Smooth muscle cell (in vitro differentiated cells): ENCODE measurements at regions not wholly inside any gene's neighbourhood (a gene's known extent, or its start where the extent isn't known, plus 50 kb on each side); places are given as distances from the start of the nearest gene placed in this dataset.

Experiments used
- DNase-seq: peaks from one replicate; lab custom pipeline; 2025; ENCODE audit not compliant: unreplicated experiment; lab: John Stamatoyannopoulos, UW
- H2AFZ ChIP-seq: fragments of 200-600 bp; sonication (generic); 2 replicates; pipeline ENCODE4 v1.6.0; 2016; ENCODE audit warnings: antibody characterized with exemption, low read depth, mild to moderate bottlenecking
- H3F3A ChIP-seq: fragments of 200-600 bp; sonication (generic); 2 replicates; pipeline ENCODE4 v1.6.0; 2017; ENCODE audit warnings: antibody characterized with exemption, low read depth
- H3K27ac ChIP-seq: fragments of 200-600 bp; sonication (generic); 2 replicates; pipeline ENCODE4 v1.5.1; 2016; ENCODE audit warnings: low read depth, mild to moderate bottlenecking
- H3K27me3 ChIP-seq: fragments of 200-600 bp; sonication (generic); 2 replicates; pipeline ENCODE4 v1.6.1; 2016; ENCODE audit warnings: low read depth, mild to moderate bottlenecking
- H3K36me3 ChIP-seq: fragments of 200-600 bp; sonication (generic); 2 replicates; pipeline ENCODE4 v1.5.1; 2016; ENCODE audit warnings: low read depth
- H3K4me1 ChIP-seq: fragments of 200-600 bp; sonication (generic); 2 replicates; pipeline ENCODE4 v1.5.1; 2016; ENCODE audit warnings: low read depth
- H3K4me2 ChIP-seq: fragments of 200-600 bp; sonication (generic); 2 replicates; pipeline ENCODE4 v1.6.0; 2016; ENCODE audit warnings: mild to moderate bottlenecking
- H3K4me3 ChIP-seq: fragments of 200-600 bp; sonication (generic); 2 replicates; pipeline ENCODE4 v1.5.1; 2016; ENCODE audit warnings: mild to moderate bottlenecking
- H3K79me2 ChIP-seq: fragments of 200-600 bp; sonication (generic); 2 replicates; pipeline ENCODE4 v1.6.0; 2016; ENCODE audit warnings: low read depth, mild to moderate bottlenecking
- H3K9ac ChIP-seq: fragments of 200-600 bp; sonication (generic); 2 replicates; pipeline ENCODE4 v1.6.0; 2016; ENCODE audit warnings: low read depth
- H3K9me3 ChIP-seq: fragments of 200-600 bp; sonication (generic); replicated peaks from 2 replicates; pipeline ENCODE4 v1.5.1; 2016; ENCODE audit warnings: low read depth
- H4K20me1 ChIP-seq: fragments of 200-600 bp; sonication (generic); 2 replicates; pipeline ENCODE4 v1.6.0; 2016; ENCODE audit warnings: low read depth
- WGBS: methylation state at CpG from one replicate; pipeline ENCODE4 v1.1.7; 2016; ENCODE audit warnings: low lambda C conversion rate; 5-methylcytosine and 5-hydroxymethylcytosine counted together
- TF ChIP-seq, protein P1 (sequence below): fragments of 200-600 bp; sonication (generic); IDR thresholded peaks from 2 replicates; pipeline ENCODE4 v1.5.1; 2017; ENCODE audit warnings: borderline replicate concordance, mild to moderate bottlenecking, antibody characterized with exemption; ENCODE audit not compliant: insufficient read depth, poor library complexity, severe bottlenecking

- no peaks in the 10 kb centered on the region for H3K79me2 ChIP-seq
- no peak overlapping the region for H3K4me2 ChIP-seq
- TF ChIP-seq, protein P1, sequence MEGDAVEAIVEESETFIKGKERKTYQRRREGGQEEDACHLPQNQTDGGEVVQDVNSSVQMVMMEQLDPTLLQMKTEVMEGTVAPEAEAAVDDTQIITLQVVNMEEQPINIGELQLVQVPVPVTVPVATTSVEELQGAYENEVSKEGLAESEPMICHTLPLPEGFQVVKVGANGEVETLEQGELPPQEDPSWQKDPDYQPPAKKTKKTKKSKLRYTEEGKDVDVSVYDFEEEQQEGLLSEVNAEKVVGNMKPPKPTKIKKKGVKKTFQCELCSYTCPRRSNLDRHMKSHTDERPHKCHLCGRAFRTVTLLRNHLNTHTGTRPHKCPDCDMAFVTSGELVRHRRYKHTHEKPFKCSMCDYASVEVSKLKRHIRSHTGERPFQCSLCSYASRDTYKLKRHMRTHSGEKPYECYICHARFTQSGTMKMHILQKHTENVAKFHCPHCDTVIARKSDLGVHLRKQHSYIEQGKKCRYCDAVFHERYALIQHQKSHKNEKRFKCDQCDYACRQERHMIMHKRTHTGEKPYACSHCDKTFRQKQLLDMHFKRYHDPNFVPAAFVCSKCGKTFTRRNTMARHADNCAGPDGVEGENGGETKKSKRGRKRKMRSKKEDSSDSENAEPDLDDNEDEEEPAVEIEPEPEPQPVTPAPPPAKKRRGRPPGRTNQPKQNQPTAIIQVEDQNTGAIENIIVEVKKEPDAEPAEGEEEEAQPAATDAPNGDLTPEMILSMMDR = no peak
- WGBS = 97% methylated on average over 4 of the region's 4 CpGs
- no peaks in the 10 kb centered on the region for H3F3A ChIP-seq
- no peaks in the 10 kb centered on the region for H3K9me3 ChIP-seq
- no peak overlapping the region for H3K27ac ChIP-seq
- no peaks in the 10 kb centered on the region for H4K20me1 ChIP-seq
- H3K9ac ChIP-seq = no peak overlapping the region
- H3K36me3 ChIP-seq = no peaks in the 10 kb centered on the region
- H3K4me3 ChIP-seq = no peak overlapping the region
- H2AFZ ChIP-seq = no peak overlapping the region
- no peaks in the 10 kb centered on the region for H3K27me3 ChIP-seq
- H3K4me1 ChIP-seq = no peaks in the 10 kb centered on the region
- no peak for DNase-seq
Measured at GRCh38 chr1:95325349-95325748, 91.3 kb downstream of the RWDD3 start.

- no peak overlapping the region for H3K9ac ChIP-seq
- WGBS = 79% methylated on average over 4 of the region's 4 CpGs
- no peak overlapping the region for H3K4me3 ChIP-seq
- no peak for DNase-seq
- no peaks in the 10 kb centered on the region for H3F3A ChIP-seq
- H3K27me3 ChIP-seq = no peaks in the 10 kb centered on the region
- H3K4me1 ChIP-seq = no peaks in the 10 kb centered on the region
- H3K79me2 ChIP-seq = no peaks in the 10 kb centered on the region
- no peaks in the 10 kb centered on the region for H3K36me3 ChIP-seq
- no peak overlapping the region for H3K4me2 ChIP-seq
- no peaks in the 10 kb centered on the region for H4K20me1 ChIP-seq
- H3K9me3 ChIP-seq = no peaks in the 10 kb centered on the region
- no peak overlapping the region for H2AFZ ChIP-seq
- TF ChIP-seq, protein P1 = no peak
- H3K27ac ChIP-seq = no peak overlapping the region
Measured at GRCh38 chr1:95326023-95326422, 92.0 kb downstream of the RWDD3 start.

GRCh38 chr1:95332754-95333153 is 98.7 kb downstream of the RWDD3 start:
- Histone ChIP-seq H4K20me1 (no peaks in the 10 kb centered on the region), H3K9ac (no peak overlapping the region), H3K9me3 (no peaks in the 10 kb centered on the region)

GRCh38 chr1:95339377-95339776 is 105.4 kb downstream of the RWDD3 start:
- Histone ChIP-seq H2AFZ (no peak overlapping the region), H3K4me3 (no peak overlapping the region), H3K36me3 (no peaks in the 10 kb centered on the region), H3K27ac (no peak overlapping the region), H3F3A (no peaks in the 10 kb centered on the region), H3K27me3 (no peaks in the 10 kb centered on the region), H3K9ac (no peak overlapping the region), H3K9me3 (no peaks in the 10 kb centered on the region), H3K79me2 (no peaks in the 10 kb centered on the region), H4K20me1 (no peaks in the 10 kb centered on the region), H3K4me1 (no peaks in the 10 kb centered on the region), H3K4me2 (no peak overlapping the region)
- TF ChIP-seq, protein P1 = no peak
- DNase-seq = no peak
- WGBS = 95% methylated on average over 9 of the region's 9 CpGs

More at GRCh38 chr1:95332754-95333153, 98.7 kb downstream of the RWDD3 start:
- no peak overlapping the region for H3K4me2 ChIP-seq
- H3K27me3 ChIP-seq = no peaks in the 10 kb centered on the region
- H2AFZ ChIP-seq = no peak overlapping the region
- 90% methylated on average over 1 of the region's 1 CpG for WGBS
- H3K36me3 ChIP-seq = no peaks in the 10 kb centered on the region
- TF ChIP-seq, protein P1 = no peak
- no peak for DNase-seq
- no peaks in the 10 kb centered on the region for H3F3A ChIP-seq
- H3K27ac ChIP-seq = no peak overlapping the region
- H3K79me2 ChIP-seq = no peaks in the 10 kb centered on the region
- H3K4me3 ChIP-seq = no peak overlapping the region
- no peaks in the 10 kb centered on the region for H3K4me1 ChIP-seq
